Loucy (cell line): ENCODE measurements at regions not wholly inside any gene's neighbourhood (a gene's known extent, or its start where the extent isn't known, plus 50 kb on each side); places are given as distances from the start of the nearest gene placed in this dataset.

Experiments
- H2AFZ ChIP-seq: fragments of 200-600 bp; sonication (generic); 2 replicates; pipeline ENCODE4 v1.6.0; 2016; ENCODE audit warnings: antibody characterized with exemption, mild to moderate bottlenecking, low read length, moderate library complexity
- H3F3A ChIP-seq: fragments of 200-600 bp; 2 replicates; pipeline ENCODE4 v1.6.0; 2016; ENCODE audit warnings: antibody characterized with exemption, low read depth, mild to moderate bottlenecking
- H3K27me3 ChIP-seq: fragments of 200-600 bp; sonication (generic); 2 replicates; pipeline ENCODE4 v1.6.1; 2014; ENCODE audit warnings: low read length, mild to moderate bottlenecking; ENCODE audit not compliant: insufficient read depth, poor library complexity, severe bottlenecking
- H3K36me3 ChIP-seq: fragments of 200-600 bp; sonication (generic); 2 replicates; pipeline ENCODE4 v1.6.1; 2016; ENCODE audit warnings: low read length; ENCODE audit not compliant: insufficient read depth
- H3K4me1 ChIP-seq: fragments of 200-600 bp; sonication (generic); 2 replicates; pipeline ENCODE4 v1.5.1; 2014; ENCODE audit warnings: low read length, mild to moderate bottlenecking; ENCODE audit not compliant: insufficient read depth, poor library complexity, severe bottlenecking
- H3K4me2 ChIP-seq: fragments of 200-600 bp; sonication (generic); 2 replicates; pipeline ENCODE4 v1.6.0; 2014; ENCODE audit warnings: antibody characterized with exemption, low read length, low read depth, mild to moderate bottlenecking; ENCODE audit not compliant: poor library complexity, severe bottlenecking
- H3K4me3 ChIP-seq: fragments of 200-600 bp; sonication (generic); 2 replicates; pipeline ENCODE4 v1.5.1; 2014; ENCODE audit warnings: low read length, mild to moderate bottlenecking, mixed read lengths; ENCODE audit not compliant: poor library complexity, severe bottlenecking
- H3K79me2 ChIP-seq: fragments of 200-600 bp; sonication (generic); 2 replicates; pipeline ENCODE4 v1.6.1; 2014; ENCODE audit warnings: low read length; ENCODE audit not compliant: insufficient read depth
- H3K9ac ChIP-seq: fragments of 200-600 bp; sonication (generic); 2 replicates; pipeline ENCODE4 v1.6.0; 2014; ENCODE audit warnings: mild to moderate bottlenecking, low read depth, low read length, moderate library complexity; ENCODE audit not compliant: poor library complexity, severe bottlenecking
- H3K9me2 ChIP-seq: fragments of 200-600 bp; sonication (generic); replicated peaks from 2 replicates; pipeline ENCODE4 v1.6.1; 2016; ENCODE audit warnings: low read depth, low read length, mixed read lengths
- H3K9me3 ChIP-seq: fragments of 200-600 bp; sonication (generic); 2 replicates; pipeline ENCODE4 v1.6.1; 2014; ENCODE audit warnings: mild to moderate bottlenecking, antibody characterized with exemption, low read length, low read depth; ENCODE audit not compliant: insufficient read depth
- H4K20me1 ChIP-seq: fragments of 200-600 bp; sonication (generic); 2 replicates; pipeline ENCODE4 v1.6.0; 2014; ENCODE audit warnings: antibody characterized with exemption, low read length, mild to moderate bottlenecking; ENCODE audit not compliant: insufficient read depth, poor library complexity, severe bottlenecking
- EZH2phosphoT487 ChIP-seq: fragments of 200-600 bp; IDR thresholded peaks from 2 replicates; pipeline ENCODE4 v1.6.1; 2018; ENCODE audit warnings: antibody characterized with exemption, mild to moderate bottlenecking, moderate library complexity, borderline replicate concordance
- TF ChIP-seq, protein P1 (sequence below): fragments of 200-600 bp; sonication (generic); conservative IDR thresholded peaks from 2 replicates; pipeline ENCODE4 v1.5.1; 2014; ENCODE audit warnings: mild to moderate bottlenecking, antibody characterized with exemption, low read length

DNA sequence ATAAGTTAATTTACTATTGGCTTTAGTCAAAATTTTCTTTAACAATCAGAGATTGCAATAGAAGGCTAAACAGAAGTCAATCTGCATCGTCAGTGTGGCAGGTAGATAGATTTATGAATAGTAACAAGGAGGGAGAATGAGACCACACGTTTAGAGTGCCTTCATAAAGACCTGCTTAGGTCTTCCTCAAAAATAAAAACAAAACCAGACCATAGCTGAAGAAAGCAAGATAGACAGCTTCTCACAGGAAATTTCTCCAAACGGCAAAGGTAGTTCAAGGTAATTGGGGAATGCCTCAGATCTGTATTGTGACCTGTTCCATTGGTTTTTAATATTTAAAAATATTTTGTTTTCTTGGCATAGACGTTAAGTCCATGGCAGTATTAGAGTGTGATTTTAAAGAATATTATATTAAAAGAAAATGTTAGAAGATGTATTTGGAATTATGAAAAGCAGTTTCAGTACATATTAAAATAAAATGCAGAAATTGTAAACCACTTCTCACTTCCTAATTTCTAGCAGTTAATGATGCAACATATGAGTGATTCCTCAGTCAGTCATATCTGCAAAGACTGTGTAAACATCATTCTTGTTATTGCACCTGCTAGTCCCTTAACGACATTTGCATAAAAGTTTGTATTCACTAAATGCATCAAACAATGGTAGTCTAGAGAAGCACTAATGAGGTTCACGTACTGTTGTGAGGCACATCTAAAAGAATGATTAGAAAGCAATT lies 278.0 kb downstream of the HLX start:
- no peaks in the 10 kb centered on the region for H3K79me2 ChIP-seq
- no peaks in the 10 kb centered on the region for H3F3A ChIP-seq
- H3K4me3 ChIP-seq = no peak overlapping the region
- H4K20me1 ChIP-seq = no peaks in the 10 kb centered on the region
- H3K36me3 ChIP-seq = no peaks in the 10 kb centered on the region
- H2AFZ ChIP-seq = no peak overlapping the region
- H3K9me3 ChIP-seq = no peaks in the 10 kb centered on the region
- no peak for TF ChIP-seq EZH2phosphoT487
- TF ChIP-seq, protein P1, sequence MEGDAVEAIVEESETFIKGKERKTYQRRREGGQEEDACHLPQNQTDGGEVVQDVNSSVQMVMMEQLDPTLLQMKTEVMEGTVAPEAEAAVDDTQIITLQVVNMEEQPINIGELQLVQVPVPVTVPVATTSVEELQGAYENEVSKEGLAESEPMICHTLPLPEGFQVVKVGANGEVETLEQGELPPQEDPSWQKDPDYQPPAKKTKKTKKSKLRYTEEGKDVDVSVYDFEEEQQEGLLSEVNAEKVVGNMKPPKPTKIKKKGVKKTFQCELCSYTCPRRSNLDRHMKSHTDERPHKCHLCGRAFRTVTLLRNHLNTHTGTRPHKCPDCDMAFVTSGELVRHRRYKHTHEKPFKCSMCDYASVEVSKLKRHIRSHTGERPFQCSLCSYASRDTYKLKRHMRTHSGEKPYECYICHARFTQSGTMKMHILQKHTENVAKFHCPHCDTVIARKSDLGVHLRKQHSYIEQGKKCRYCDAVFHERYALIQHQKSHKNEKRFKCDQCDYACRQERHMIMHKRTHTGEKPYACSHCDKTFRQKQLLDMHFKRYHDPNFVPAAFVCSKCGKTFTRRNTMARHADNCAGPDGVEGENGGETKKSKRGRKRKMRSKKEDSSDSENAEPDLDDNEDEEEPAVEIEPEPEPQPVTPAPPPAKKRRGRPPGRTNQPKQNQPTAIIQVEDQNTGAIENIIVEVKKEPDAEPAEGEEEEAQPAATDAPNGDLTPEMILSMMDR = no peak
- no peaks in the 10 kb centered on the region for H3K9me2 ChIP-seq
- no peak overlapping the region for H3K4me2 ChIP-seq
- no peak overlapping the region for H3K9ac ChIP-seq
- H3K4me1 ChIP-seq = no peaks in the 10 kb centered on the region
- H3K27me3 ChIP-seq = no peaks in the 10 kb centered on the region

DNA sequence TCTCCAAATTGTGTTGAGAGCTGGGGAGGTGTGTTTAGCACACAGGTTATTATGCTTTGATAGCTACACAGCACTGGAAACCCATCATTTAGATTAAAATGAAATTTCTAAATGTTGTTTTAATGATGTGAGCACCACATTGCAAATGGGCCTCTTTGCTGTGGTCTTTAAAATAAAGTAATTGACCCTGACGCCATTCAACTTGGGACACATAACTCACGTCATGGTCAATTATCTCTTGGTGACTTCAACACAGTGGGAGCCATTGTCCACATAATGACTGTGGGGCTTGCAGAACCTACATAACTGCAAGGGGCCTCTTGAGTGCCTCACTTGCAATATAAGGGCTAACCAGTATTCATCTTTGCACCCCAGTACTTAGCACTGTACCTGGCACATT lies 280.4 kb downstream of the HLX start:
- Histone ChIP-seq H3K4me3 (no peak overlapping the region), H3K27me3 (no peaks in the 10 kb centered on the region), H3K36me3 (no peaks in the 10 kb centered on the region), H3K4me1 (no peaks in the 10 kb centered on the region), H4K20me1 (no peaks in the 10 kb centered on the region), H3F3A (no peaks in the 10 kb centered on the region), H3K4me2 (no peak overlapping the region), H3K9me2 (no peaks in the 10 kb centered on the region), H3K9me3 (no peaks in the 10 kb centered on the region), H2AFZ (no peak overlapping the region), H3K9ac (no peak overlapping the region), H3K79me2 (no peaks in the 10 kb centered on the region)
- no peak for TF ChIP-seq EZH2phosphoT487
- TF ChIP-seq, protein P1 = no peak

- no peaks in the 10 kb centered on the region for H3K9me2 ChIP-seq
- no peak for TF ChIP-seq EZH2phosphoT487
- TF ChIP-seq, protein P1 = no peak
- no peak overlapping the region for H2AFZ ChIP-seq
- H3K36me3 ChIP-seq = no peaks in the 10 kb centered on the region
- no peak overlapping the region for H3K4me2 ChIP-seq
- H3K9ac ChIP-seq = no peak overlapping the region
- H3F3A ChIP-seq = no peaks in the 10 kb centered on the region
- H4K20me1 ChIP-seq = no peaks in the 10 kb centered on the region
- no peaks in the 10 kb centered on the region for H3K79me2 ChIP-seq
- peaks cover 6% of the 10 kb centered on the region for H3K4me1 ChIP-seq
- H3K4me3 ChIP-seq = no peak overlapping the region
- H3K27me3 ChIP-seq = no peaks in the 10 kb centered on the region
- no peaks in the 10 kb centered on the region for H3K9me3 ChIP-seq
Observed at GRCh38 chr1:221161571-221162041, 282.4 kb downstream of the HLX start.
